ENCODE measurements at regions not wholly inside any gene's neighbourhood (a gene's known extent, or its start where the extent isn't known, plus 50 kb on each side); places are given as distances from the start of the nearest gene placed in this dataset.
"Not testable (repeated sequence)": the region's sequence is repeated elsewhere in the genome, so short reads cannot be mapped to it uniquely, and the experiment has no call there.

- H2AFZ ChIP-seq (ENCODE audit: low read length); H3K9me3 ChIP-seq (ENCODE audit: low read length); H3K27ac ChIP-seq (ENCODE audit: low read length): not testable (repeated sequence)
Measured at GRCh38 chr2:240262578-240262977, 122.1 kb upstream of the OTOS start.

GRCh38 chr2:240269380-240269779 lies 128.9 kb upstream of the OTOS start:
- DNase-seq: no peak

More at GRCh38 chr2:240262578-240262977, 122.1 kb upstream of the OTOS start:
- not testable (repeated sequence) for H3K9ac ChIP-seq (ENCODE audit: low read length); H3K9me2 ChIP-seq (replicated peaks; ENCODE audit: insufficient read depth, low read length); H3K4me1 ChIP-seq (ENCODE audit: low read length); H3K4me2 ChIP-seq (ENCODE audit: low read depth, low read length, poor library complexity, severe bottlenecking); H3K79me2 ChIP-seq (ENCODE audit: low read length); DNase-seq; H4K20me1 ChIP-seq (ENCODE audit: insufficient read depth, low read depth, low read length); H3K36me3 ChIP-seq (ENCODE audit: insufficient read depth, low read length); H3K27me3 ChIP-seq (ENCODE audit: low read length); H3K4me3 ChIP-seq (ENCODE audit: low read length)

GRCh38 chr2:240269886-240270285 lies 129.4 kb upstream of the OTOS start:
- no peaks in the 10 kb centered on the region for H3K36me3 ChIP-seq (ENCODE audit: insufficient read depth, low read length)
- no peak for DNase-seq
- no peak overlapping the region for H3K4me3 ChIP-seq (ENCODE audit: low read length)
- peaks cover 6% of the 10 kb centered on the region; the same call in 1 of the 2 replicates for H3K27me3 ChIP-seq (ENCODE audit: low read length)
- no peaks in the 10 kb centered on the region for H4K20me1 ChIP-seq (ENCODE audit: insufficient read depth, low read depth, low read length)
- H3K27ac ChIP-seq (ENCODE audit: low read length): no peak overlapping the region
- H3K9me3 ChIP-seq (ENCODE audit: low read length): no peaks in the 10 kb centered on the region; the same call in 1 of the 2 replicates
- no peaks in the 10 kb centered on the region for H3K79me2 ChIP-seq (ENCODE audit: low read length)
- H2AFZ ChIP-seq (ENCODE audit: low read length): no peak overlapping the region
- no peaks in the 10 kb centered on the region for H3K4me1 ChIP-seq (ENCODE audit: low read length)
- no peak overlapping the region for H3K9ac ChIP-seq (ENCODE audit: low read length)
- no peak overlapping the region for H3K4me2 ChIP-seq (ENCODE audit: low read depth, low read length, poor library complexity, severe bottlenecking)
- H3K9me2 ChIP-seq (replicated peaks; ENCODE audit: insufficient read depth, low read length): 0 out of 2 replicates have a peak, but pooled peaks cover 5% of the 10 kb centered on the region

More at GRCh38 chr2:240269380-240269779, 128.9 kb upstream of the OTOS start:
- Histone ChIP-seq H3K9ac (ENCODE audit: low read length) (no peak overlapping the region), H3K9me2 (replicated peaks; ENCODE audit: insufficient read depth, low read length) (0 out of 2 replicates have a peak, but pooled peaks cover 5% of the 10 kb centered on the region), H3K79me2 (ENCODE audit: low read length) (no peaks in the 10 kb centered on the region), H3K36me3 (ENCODE audit: insufficient read depth, low read length) (no peaks in the 10 kb centered on the region), H3K27ac (ENCODE audit: low read length) (no peak overlapping the region), H4K20me1 (ENCODE audit: insufficient read depth, low read depth, low read length) (no peaks in the 10 kb centered on the region), H3K4me2 (ENCODE audit: low read depth, low read length, poor library complexity, severe bottlenecking) (no peak overlapping the region), H3K4me1 (ENCODE audit: low read length) (no peaks in the 10 kb centered on the region), H3K4me3 (ENCODE audit: low read length) (no peak overlapping the region), H3K9me3 (ENCODE audit: low read length) (no peaks in the 10 kb centered on the region; the same call in 1 of the 2 replicates), H3K27me3 (ENCODE audit: low read length) (peaks cover 6% of the 10 kb centered on the region; the same call in 1 of the 2 replicates), H2AFZ (ENCODE audit: low read length) (no peak overlapping the region)

GRCh38 chr2:240271716-240272341 lies 131.4 kb upstream of the OTOS start:
- Histone ChIP-seq H3K4me3 (ENCODE audit: low read length) (no peak overlapping the region), H3K36me3 (ENCODE audit: insufficient read depth, low read length) (no peaks in the 10 kb centered on the region), H3K27ac (ENCODE audit: low read length) (no peak overlapping the region), H3K27me3 (ENCODE audit: low read length) (peaks cover 6% of the 10 kb centered on the region; the same call in 1 of the 2 replicates), H2AFZ (ENCODE audit: low read length) (no peak overlapping the region), H4K20me1 (ENCODE audit: insufficient read depth, low read depth, low read length) (no peaks in the 10 kb centered on the region), H3K9me2 (replicated peaks; ENCODE audit: insufficient read depth, low read length) (0 out of 2 replicates have a peak, but pooled peaks cover 5% of the 10 kb centered on the region), H3K4me1 (ENCODE audit: low read length) (no peaks in the 10 kb centered on the region), H3K4me2 (ENCODE audit: low read depth, low read length, poor library complexity, severe bottlenecking) (no peak overlapping the region), H3K9me3 (ENCODE audit: low read length) (no peaks in the 10 kb centered on the region; the same call in 1 of the 2 replicates), H3K79me2 (ENCODE audit: low read length) (no peaks in the 10 kb centered on the region), H3K9ac (ENCODE audit: low read length) (no peak overlapping the region)
- DNase-seq: no peak

GRCh38 chr2:240275386-240275785 lies 134.9 kb upstream of the OTOS start:
- Histone ChIP-seq H2AFZ (ENCODE audit: low read length) (no peak overlapping the region), H3K27me3 (ENCODE audit: low read length) (peaks cover 6% of the 10 kb centered on the region; the same call in 1 of the 2 replicates), H3K4me3 (ENCODE audit: low read length) (no peak overlapping the region), H3K4me1 (ENCODE audit: low read length) (no peaks in the 10 kb centered on the region), H3K27ac (ENCODE audit: low read length) (no peak overlapping the region), H3K79me2 (ENCODE audit: low read length) (no peaks in the 10 kb centered on the region), H4K20me1 (ENCODE audit: insufficient read depth, low read depth, low read length) (no peaks in the 10 kb centered on the region), H3K9me3 (ENCODE audit: low read length) (no peaks in the 10 kb centered on the region; the same call in 1 of the 2 replicates), H3K4me2 (ENCODE audit: low read depth, low read length, poor library complexity, severe bottlenecking) (no peak overlapping the region), H3K9ac (ENCODE audit: low read length) (no peak overlapping the region), H3K9me2 (replicated peaks; ENCODE audit: insufficient read depth, low read length) (0 out of 2 replicates have a peak, but pooled peaks cover 5% of the 10 kb centered on the region), H3K36me3 (ENCODE audit: insufficient read depth, low read length) (no peaks in the 10 kb centered on the region)
- no peak for DNase-seq

- Histone ChIP-seq H3K79me2 (ENCODE audit: low read length) (no peaks in the 10 kb centered on the region), H3K9ac (ENCODE audit: low read length) (no peak overlapping the region), H3K36me3 (ENCODE audit: insufficient read depth, low read length) (no peaks in the 10 kb centered on the region), H3K9me2 (replicated peaks; ENCODE audit: insufficient read depth, low read length) (no peaks in the 10 kb centered on the region), H3K4me1 (ENCODE audit: low read length) (no peaks in the 10 kb centered on the region), H3K27me3 (ENCODE audit: low read length) (peaks cover 3% of the 10 kb centered on the region; the same call in 1 of the 2 replicates), H3K4me2 (ENCODE audit: low read depth, low read length, poor library complexity, severe bottlenecking) (no peak overlapping the region), H3K4me3 (ENCODE audit: low read length) (no peak overlapping the region), H2AFZ (ENCODE audit: low read length) (no peak overlapping the region), H3K27ac (ENCODE audit: low read length) (no peak overlapping the region), H3K9me3 (ENCODE audit: low read length) (no peaks in the 10 kb centered on the region; the same call in 1 of the 2 replicates), H4K20me1 (ENCODE audit: insufficient read depth, low read depth, low read length) (no peaks in the 10 kb centered on the region)
- no peak for DNase-seq
Measured at GRCh38 chr2:240277073-240277806, 136.8 kb upstream of the OTOS start.

- no peaks in the 10 kb centered on the region for H3K4me1 ChIP-seq (ENCODE audit: low read length)
- H3K9ac ChIP-seq (ENCODE audit: low read length): no peak overlapping the region
- no peak overlapping the region for H3K27ac ChIP-seq (ENCODE audit: low read length)
- H3K79me2 ChIP-seq (ENCODE audit: low read length): no peaks in the 10 kb centered on the region
- peaks cover 2% of the 10 kb centered on the region; the same call in 1 of the 2 replicates for H3K27me3 ChIP-seq (ENCODE audit: low read length)
- H4K20me1 ChIP-seq (ENCODE audit: insufficient read depth, low read depth, low read length): no peaks in the 10 kb centered on the region
- no peak for DNase-seq
- H2AFZ ChIP-seq (ENCODE audit: low read length): no peak overlapping the region
- no peak overlapping the region for H3K4me3 ChIP-seq (ENCODE audit: low read length)
- no peaks in the 10 kb centered on the region for H3K9me2 ChIP-seq (replicated peaks; ENCODE audit: insufficient read depth, low read length)
- H3K36me3 ChIP-seq (ENCODE audit: insufficient read depth, low read length): no peaks in the 10 kb centered on the region
- H3K4me2 ChIP-seq (ENCODE audit: low read depth, low read length, poor library complexity, severe bottlenecking): no peak overlapping the region
- H3K9me3 ChIP-seq (ENCODE audit: low read length): no peaks in the 10 kb centered on the region; the same call in 1 of the 2 replicates
Measured at GRCh38 chr2:240277807-240278522, 137.5 kb upstream of the OTOS start.

- no peaks in the 10 kb centered on the region for H3K9me2 ChIP-seq (replicated peaks; ENCODE audit: insufficient read depth, low read length)
- H3K27me3 ChIP-seq (ENCODE audit: low read length): no peaks in the 10 kb centered on the region
- H3K79me2 ChIP-seq (ENCODE audit: low read length): no peaks in the 10 kb centered on the region
- H2AFZ ChIP-seq (ENCODE audit: low read length): no peak overlapping the region
- H3K9me3 ChIP-seq (ENCODE audit: low read length): no peaks in the 10 kb centered on the region
- H3K36me3 ChIP-seq (ENCODE audit: insufficient read depth, low read length): no peaks in the 10 kb centered on the region
- no peaks in the 10 kb centered on the region for H3K4me1 ChIP-seq (ENCODE audit: low read length)
- no peak overlapping the region for H3K4me3 ChIP-seq (ENCODE audit: low read length)
- H4K20me1 ChIP-seq (ENCODE audit: insufficient read depth, low read depth, low read length): no peaks in the 10 kb centered on the region
- no peak overlapping the region for H3K9ac ChIP-seq (ENCODE audit: low read length)
- no peak for DNase-seq
- H3K27ac ChIP-seq (ENCODE audit: low read length): no peak overlapping the region
- H3K4me2 ChIP-seq (ENCODE audit: low read depth, low read length, poor library complexity, severe bottlenecking): no peak overlapping the region
Measured at GRCh38 chr2:240278661-240279060, 138.2 kb upstream of the OTOS start.
